Lung (tissue), 11 donors: ENCODE measurements at regions not wholly inside any gene's neighbourhood (a gene's known extent, or its start where the extent isn't known, plus 50 kb on each side); places are given as distances from the start of the nearest gene placed in this dataset.

Source experiments
- ATAC-seq: fragments of 200-7000 bp; cut with Tn5 transposase; one replicate; pipeline ENCODE4 v1.9.1; 2020; ENCODE audit warnings: moderate number of reproducible peaks; ENCODE audit not compliant: insufficient read depth, low FRiP score
- DNase-seq, 3 donors: peaks; one replicate each; pipeline ENCODE4 v3.0.0-alpha.2; 2013 to 2017
- H3K27ac ChIP-seq, 2 donors: one replicate each; pipeline ENCODE4 v1.5.1; 2013; ENCODE audit warnings: mild to moderate bottlenecking in 2 of 2, moderate library complexity in 2 of 2, control low read depth in 1 of 2, inconsistent platforms in 1 of 2, low read depth in 1 of 2, low read length in 1 of 2
- H3K27me3 ChIP-seq, 3 donors: one replicate each; pipeline ENCODE4 v1.5.1; 2013; ENCODE audit warnings: low read length in 2 of 3; ENCODE audit not compliant: control insufficient read depth in 3 of 3, insufficient read depth in 3 of 3
- H3K36me3 ChIP-seq, 4 donors: one replicate each; pipeline ENCODE4 v1.5.1; 2013; ENCODE audit warnings: low read length in 4 of 4, mild to moderate bottlenecking in 1 of 4, moderate library complexity in 1 of 4; ENCODE audit not compliant: control insufficient read depth in 4 of 4, insufficient read depth in 4 of 4
- H3K4me1 ChIP-seq, 5 donors: one replicate each; pipeline ENCODE4 v1.5.1; 2013; ENCODE audit warnings: low read length in 5 of 5, mild to moderate bottlenecking in 2 of 5, moderate library complexity in 1 of 5; ENCODE audit not compliant: control insufficient read depth in 5 of 5, insufficient read depth in 5 of 5
- H3K4me3 ChIP-seq: one replicate; pipeline ENCODE4 v1.5.1; 2013; ENCODE audit warnings: mild to moderate bottlenecking, control low read depth, moderate library complexity
- H3K9ac ChIP-seq, 2 donors: one replicate each; pipeline ENCODE4 v1.5.1; 2013; ENCODE audit warnings: low read length in 2 of 2, control low read depth in 1 of 2; ENCODE audit not compliant: insufficient read depth in 1 of 2
- H3K9me3 ChIP-seq, 4 donors: one replicate each; pipeline ENCODE4 v1.5.1; 2013; ENCODE audit warnings: low read length in 3 of 4, mild to moderate bottlenecking in 1 of 4, moderate library complexity in 1 of 4; ENCODE audit not compliant: control insufficient read depth in 4 of 4, insufficient read depth in 3 of 4
- CTCF ChIP-seq: IDR thresholded peaks from 2 replicates; pipeline ENCODE4 v1.5.1; 2012; ENCODE audit warnings: mild to moderate bottlenecking; ENCODE audit errors: control extremely low read depth, extremely low read depth
- WGBS, 2 donors: extraction: QIAGEN DNeasy Blood & Tissue Kit; methylation state at CpG; one replicate each; pipeline ENCODE4 v1.1.7; 2013; 5-methylcytosine and 5-hydroxymethylcytosine counted together
- donor health status: control.
- donor health status: control.
- donor health status: Bipolar disorder and iron deficiency.
- donor health status: healthy.
- donor health status: DM: yes; HTN: yes; CAD: no.

GRCh38 chr22:34587357-34588356 is 478.3 kb upstream of the ISX start:
- Histone ChIP-seq H3K27me3 (no peaks in the 10 kb centered on the region), H3K36me3 (no peaks in the 10 kb centered on the region), H3K27ac (no peak overlapping the region), H3K9ac (no peak overlapping the region), H3K4me3 (no peak overlapping the region), H3K4me1 (no peaks in the 10 kb centered on the region), H3K9me3 (no peaks in the 10 kb centered on the region)
- WGBS, 2 donors = 27 to 29% methylated on average over 10 of the region's 10 CpGs
- peak in 1 of 3 donors; percentile 0 for DNase-seq
- ATAC-seq = no peak
- TF ChIP-seq CTCF = no peak

- Histone ChIP-seq H3K27me3 (no peaks in the 10 kb centered on the region), H3K9me3 (peaks cover 0 to 2% (median 0%) of the 10 kb centered on the region in 4 donors), H3K4me3 (no peak overlapping the region), H3K4me1 (no peaks in the 10 kb centered on the region), H3K9ac (no peak overlapping the region), H3K36me3 (no peaks in the 10 kb centered on the region), H3K27ac (no peak overlapping the region)
- WGBS, 2 donors = 80 to 83% methylated on average over 22 to 26 of the region's 26 CpGs
- ATAC-seq (no peak), DNase-seq (no peak)
- no peak for TF ChIP-seq CTCF
Measured at GRCh38 chr22:34588871-34589545, 476.9 kb upstream of the ISX start.

- Histone ChIP-seq H3K9ac (no peak overlapping the region), H3K27me3 (no peaks in the 10 kb centered on the region), H3K27ac (no peak overlapping the region), H3K36me3 (no peaks in the 10 kb centered on the region), H3K4me1 (no peaks in the 10 kb centered on the region), H3K4me3 (no peak overlapping the region), H3K9me3 (peaks cover 0 to 2% (median 0%) of the 10 kb centered on the region in 4 donors)
- DNase-seq (no peak), ATAC-seq (no peak)
- no peak for TF ChIP-seq CTCF
- WGBS, 2 donors = 71 to 81% methylated on average over 3 of the region's 3 CpGs
Measured at GRCh38 chr22:34592123-34592740, 473.7 kb upstream of the ISX start.
